GM19043 (cell line): ENCODE measurements at regions not wholly inside any gene's neighbourhood (a gene's known extent, or its start where the extent isn't known, plus 50 kb on each side); places are given as distances from the start of the nearest gene placed in this dataset.
"Not testable (repeated sequence)": the region's sequence is repeated elsewhere in the genome, so short reads cannot be mapped to it uniquely, and the experiment has no call there.

Source experiments
- ATAC-seq: cut with Tn5 transposase; IDR thresholded peaks from one replicate; pipeline ENCODE4 v1.9.1; 2021; ENCODE audit warnings: low read depth; ENCODE audit not compliant: unreplicated experiment

- no peak for ATAC-seq
These were observed 327.7 kb upstream of the NPSR1 start for GRCh38 chr7:34330308-34330707.

- no peak for ATAC-seq
These were observed 326.9 kb upstream of the NPSR1 start for GRCh38 chr7:34331102-34331501.

GRCh38 chr7:34332006-34332405 lies 326.0 kb upstream of the NPSR1 start:
- ATAC-seq, result no peak

DNA sequence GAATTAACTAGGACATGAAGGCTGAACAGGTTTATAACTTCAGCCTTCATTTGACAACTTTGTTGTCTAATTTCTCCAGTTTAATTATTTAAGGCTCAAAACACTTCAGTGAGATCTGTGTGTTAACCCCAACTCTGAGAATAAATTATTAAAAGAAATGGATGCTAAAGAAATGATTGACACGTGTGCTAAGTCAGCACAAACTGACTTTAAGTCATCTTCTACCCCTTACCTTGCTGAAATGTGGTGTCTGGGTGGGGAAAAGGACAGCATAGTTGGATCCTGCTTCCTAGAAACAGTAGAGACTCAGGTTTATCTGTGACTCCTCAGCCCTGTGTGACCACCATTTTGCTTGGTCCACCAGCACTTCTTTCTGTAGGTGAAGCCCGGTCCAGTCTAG lies 324.8 kb upstream of the NPSR1 start:
- no peak for ATAC-seq

GRCh38 chr7:34333925-34334324 lies 324.1 kb upstream of the NPSR1 start:
- ATAC-seq, result no peak

- ATAC-seq, result no peak
These were observed 320.9 kb upstream of the NPSR1 start for GRCh38 chr7:34337163-34337562.

GRCh38 chr7:34338961-34339526 lies 319.0 kb upstream of the NPSR1 start:
- no peak for ATAC-seq

DNA sequence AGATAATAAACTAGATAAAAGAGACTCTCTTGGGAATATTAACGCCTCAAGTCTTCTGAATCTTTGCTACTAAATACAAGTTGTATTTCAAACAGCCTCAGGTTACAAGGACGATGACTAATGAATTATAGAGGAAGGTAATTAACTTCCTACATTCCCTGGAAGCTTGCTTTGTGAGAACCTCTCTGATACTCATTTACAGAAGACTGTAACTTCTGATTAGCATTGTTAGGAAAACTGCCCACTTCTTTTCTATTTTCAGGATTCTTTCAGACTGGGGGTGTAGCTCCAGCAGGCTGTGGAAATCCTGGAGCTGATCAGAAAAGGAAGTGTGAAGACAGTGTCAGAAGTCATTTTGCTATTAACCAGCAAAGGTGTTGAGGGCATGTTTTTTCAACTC lies 316.7 kb upstream of the NPSR1 start:
- no peak for ATAC-seq

- ATAC-seq, result no peak
These were observed 315.6 kb upstream of the NPSR1 start for GRCh38 chr7:34342387-34342786.

- ATAC-seq, result no peak
These were observed 314.4 kb upstream of the NPSR1 start for GRCh38 chr7:34343667-34344066.

DNA sequence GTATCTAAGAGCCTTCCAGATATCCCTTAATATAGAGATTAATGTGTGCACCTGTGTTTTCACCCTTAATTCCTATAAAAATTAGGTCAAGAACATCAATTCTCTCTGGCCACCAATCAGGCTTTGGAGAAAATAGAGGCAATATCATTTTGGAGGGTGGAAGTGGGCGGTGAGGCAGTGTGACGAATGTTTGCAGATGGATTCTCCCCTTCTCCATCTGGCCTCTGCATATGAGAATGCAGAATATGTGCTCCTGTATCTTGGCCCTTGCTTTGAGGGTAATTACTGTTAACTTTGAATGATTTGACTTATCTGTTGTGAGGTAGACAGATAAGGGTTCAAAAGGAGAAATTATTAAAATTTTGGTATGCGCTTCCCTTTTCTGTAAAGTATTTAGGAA lies 304.0 kb upstream of the NPSR1 start:
- ATAC-seq, result no peak

GRCh38 chr7:34354899-34355298 lies 303.1 kb upstream of the NPSR1 start:
- ATAC-seq, result no peak

DNA sequence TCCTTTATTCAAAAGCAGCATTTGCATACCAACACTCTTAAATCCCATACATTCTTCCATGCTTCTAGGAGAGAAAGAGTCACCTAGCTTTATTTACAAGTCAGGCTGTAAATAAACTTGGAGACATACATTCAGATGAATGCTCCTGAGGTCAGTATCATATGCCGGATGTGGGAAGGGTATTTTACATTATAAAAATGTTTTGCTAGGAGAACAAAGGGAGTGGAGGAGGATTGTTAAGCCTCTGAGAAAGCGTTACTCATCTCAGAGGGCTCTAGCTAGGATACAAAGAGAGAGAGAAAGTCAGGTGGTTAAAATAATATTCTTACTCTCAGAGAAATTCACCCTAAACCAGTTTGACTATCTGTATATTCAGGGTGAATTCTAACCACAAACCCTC lies 300.9 kb upstream of the NPSR1 start:
- no peak for ATAC-seq

- ATAC-seq, result no peak
These were observed 300.1 kb upstream of the NPSR1 start for GRCh38 chr7:34357946-34358345.

- not testable (repeated sequence) for ATAC-seq
These were observed 299.4 kb upstream of the NPSR1 start for GRCh38 chr7:34358578-34358977.

- ATAC-seq, result no peak
These were observed 296.3 kb upstream of the NPSR1 start for GRCh38 chr7:34361663-34362250.

- ATAC-seq, result no peak
These were observed 295.4 kb upstream of the NPSR1 start for GRCh38 chr7:34362621-34363020.

GRCh38 chr7:34364130-34364529 lies 293.9 kb upstream of the NPSR1 start:
- no peak for ATAC-seq

GRCh38 chr7:34365011-34365410 lies 293.0 kb upstream of the NPSR1 start:
- no peak for ATAC-seq

GRCh38 chr7:34365611-34366010 lies 292.4 kb upstream of the NPSR1 start:
- no peak for ATAC-seq

DNA sequence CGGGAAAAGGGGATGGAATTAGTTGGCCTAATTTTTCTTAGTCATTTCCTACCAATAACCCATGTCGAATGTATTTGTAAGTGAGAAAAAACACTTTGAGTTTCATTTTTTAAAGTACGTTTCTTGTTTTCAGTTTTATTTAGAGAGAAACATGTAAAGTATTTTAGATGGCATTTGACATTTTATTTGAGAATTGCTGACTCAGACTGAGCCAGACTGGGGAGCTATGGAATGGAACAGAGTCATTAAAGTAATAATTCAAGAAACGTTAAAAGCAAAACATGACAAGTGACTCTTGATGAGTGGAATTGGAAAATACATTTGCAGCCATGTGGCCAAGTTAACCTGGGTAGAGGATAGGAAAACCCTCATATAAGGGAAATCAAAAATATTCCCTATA lies 286.1 kb upstream of the NPSR1 start:
- no peak for ATAC-seq

GRCh38 chr7:34373940-34374339 lies 284.1 kb upstream of the NPSR1 start:
- ATAC-seq, result no peak
